ENCODE measurements at regions not wholly inside any gene's neighbourhood (a gene's known extent, or its start where the extent isn't known, plus 50 kb on each side); places are given as distances from the start of the nearest gene placed in this dataset.

DNA sequence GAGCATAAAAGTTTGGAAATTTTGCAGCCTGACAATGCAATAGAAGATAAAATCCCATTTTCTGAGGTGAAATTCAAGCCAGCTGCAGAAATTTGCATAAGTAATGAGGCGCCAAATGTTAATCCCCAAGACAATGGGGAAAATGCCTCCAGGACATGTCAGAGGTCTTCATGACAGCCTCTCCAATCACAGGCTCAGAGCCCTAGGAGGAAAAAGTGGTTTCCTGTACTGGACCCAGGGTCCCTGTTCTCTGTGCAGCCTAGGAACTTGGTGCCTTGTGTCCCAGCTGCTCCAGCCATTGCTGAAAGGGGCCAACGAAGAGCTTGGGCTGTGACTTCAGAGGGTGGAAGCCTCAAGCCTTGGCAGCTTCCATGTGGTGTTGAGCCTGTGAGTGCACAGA lies 1218.1 kb downstream of the GALC start:
- TF ChIP-seq MXI1 (IDR thresholded peaks at IDR 0.05; ENCODE audit: borderline replicate concordance, low read depth, low read length) (no peak), RNF2 (conservative IDR thresholded peaks at IDR 0.05; ENCODE audit: low read depth) (no peak), ERF (CRISPR knock-in tag; IDR thresholded peaks at IDR 0.05) (no peak), REPIN1 (CRISPR knock-in tag; IDR thresholded peaks at IDR 0.05; ENCODE audit: borderline replicate concordance, low read depth) (no peak), ZC3H13 (CRISPR knock-in tag; IDR thresholded peaks at IDR 0.05) (no peak), ZNF17 (CRISPR knock-in tag; IDR thresholded peaks at IDR 0.05) (no peak)
- TF ChIP-seq, protein P1, sequence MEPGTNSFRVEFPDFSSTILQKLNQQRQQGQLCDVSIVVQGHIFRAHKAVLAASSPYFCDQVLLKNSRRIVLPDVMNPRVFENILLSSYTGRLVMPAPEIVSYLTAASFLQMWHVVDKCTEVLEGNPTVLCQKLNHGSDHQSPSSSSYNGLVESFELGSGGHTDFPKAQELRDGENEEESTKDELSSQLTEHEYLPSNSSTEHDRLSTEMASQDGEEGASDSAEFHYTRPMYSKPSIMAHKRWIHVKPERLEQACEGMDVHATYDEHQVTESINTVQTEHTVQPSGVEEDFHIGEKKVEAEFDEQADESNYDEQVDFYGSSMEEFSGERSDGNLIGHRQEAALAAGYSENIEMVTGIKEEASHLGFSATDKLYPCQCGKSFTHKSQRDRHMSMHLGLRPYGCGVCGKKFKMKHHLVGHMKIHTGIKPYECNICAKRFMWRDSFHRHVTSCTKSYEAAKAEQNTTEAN (CRISPR knock-in tag; conservative IDR thresholded peaks at IDR 0.05): no peak
